Muscle of back (tissue), 3 donors: ENCODE measurements at regions not wholly inside any gene's neighbourhood (a gene's known extent, or its start where the extent isn't known, plus 50 kb on each side); places are given as distances from the start of the nearest gene placed in this dataset.
A peak's percentile ranks its signal among the peaks of the same experiment; 100 is the strongest.

Source experiments
- DNase-seq, 3 donors: peaks; one replicate each; pipeline versions ENCODE4 v3.0.0 to v3.0.0-alpha.2; 2013

- DNase-seq = no peak
Measured at GRCh38 chr3:124660599-124660998, 69.7 kb upstream of the UMPS start.

GRCh38 chr3:124663690-124664089 is 66.6 kb upstream of the UMPS start:
- DNase-seq = no peak

- DNase-seq = no peak
Measured at GRCh38 chr3:124664804-124665203, 65.4 kb upstream of the UMPS start.

- DNase-seq = no peak
Measured at GRCh38 chr3:124666067-124666466, 64.2 kb upstream of the UMPS start.

- peak in 1 of 3 donors; percentile 54 for DNase-seq
Measured at GRCh38 chr3:124669470-124669869, 60.8 kb upstream of the UMPS start.

- DNase-seq = no peak
Measured at GRCh38 chr3:124671106-124671505, 59.1 kb upstream of the UMPS start.

- no peak for DNase-seq
Measured at GRCh38 chr3:124674336-124674735, 55.9 kb upstream of the UMPS start.

GRCh38 chr3:124676236-124676635 is 54.0 kb upstream of the UMPS start:
- DNase-seq = no peak

GRCh38 chr3:124679048-124679638 is 51.1 kb upstream of the UMPS start:
- no peak for DNase-seq
